HepG2 (cell line): ENCODE measurements at regions not wholly inside any gene's neighbourhood (a gene's known extent, or its start where the extent isn't known, plus 50 kb on each side); places are given as distances from the start of the nearest gene placed in this dataset.

Source experiments
- ATAC-seq: fragments of 200-7000 bp; cut with Tn5 transposase; 3 replicates; pipeline ENCODE4 v1.9.1; 2020; ENCODE audit warnings: mild to moderate bottlenecking, moderate library complexity
- BruUV-seq: library from RNA; stranded (reverse); fragments of 400-500 nt; replicated peaks from 2 replicates; lab custom pipeline; 2021; lab: Mats Ljungman, UMichigan
- CTCF ChIA-PET: fragments of 300-600 bp; formaldehyde crosslinking; extraction: SDS; loops from one replicate; lab custom pipeline; 2021; ENCODE audit warnings: low total read pairs, inconsistent platforms, low intra/inter-chr PET ratio; lab: Yijun Ruan, JAX
- POLR2A ChIA-PET: fragments of 350-600 bp; sonication (Branson Sonifier 250); formaldehyde crosslinking; loops from one replicate; lab custom pipeline; 2020; ENCODE audit warnings: antibody characterized with exemption, inconsistent platforms; lab: Yijun Ruan, JAX
- DNase-seq: peaks from one replicate; pipeline ENCODE4 v3.0.0-alpha.2; 2015; ENCODE audit warnings: low spot score
- FAIRE-seq: peaks from 3 replicates; lab custom pipeline; 2011; peaks lifted over from hg19 to GRCh38; lab: Jason Lieb, UNC
- H2AFZ ChIP-seq: one replicate; pipeline ENCODE4 v1.6.1; 2011; ENCODE audit warnings: low read length, inconsistent platforms
- H3K27ac ChIP-seq: fragments of 300-600 bp; 3 replicates; pipeline ENCODE4 v1.8.0; 2011; ENCODE audit warnings: mixed run types, mild to moderate bottlenecking, mixed read lengths, low read length, inconsistent platforms; ENCODE audit not compliant: insufficient read depth; ENCODE audit errors: extremely low read length
- H3K27me3 ChIP-seq, 2 experiments: fragments of 200-600 bp in 1 of 2; 2 replicates in 1 of 2; 3 replicates in 1 of 2; pipeline versions ENCODE4 v1.6.0 to v1.8.0; 2011; ENCODE audit warnings: low read length in 2 of 2, mild to moderate bottlenecking in 2 of 2, moderate library complexity in 2 of 2, inconsistent platforms in 1 of 2; ENCODE audit not compliant: insufficient read depth in 2 of 2, control insufficient read depth in 1 of 2
- H3K36me3 ChIP-seq, 2 experiments: fragments of 200-600 bp in 1 of 2; replicated peaks in 1 of 2; 2 replicates in 1 of 2; 3 replicates in 1 of 2; pipeline versions ENCODE4 v1.5.1 to v1.8.0; 2011; ENCODE audit warnings: low read length in 2 of 2, inconsistent platforms in 1 of 2; ENCODE audit not compliant: insufficient read depth in 2 of 2, control insufficient read depth in 1 of 2
- H3K4me1 ChIP-seq: 2 replicates; pipeline ENCODE4 v1.5.1; 2012; ENCODE audit warnings: low read length, inconsistent platforms; ENCODE audit not compliant: insufficient read depth
- H3K4me2 ChIP-seq: 2 replicates; pipeline ENCODE4 v1.6.0; 2011; ENCODE audit warnings: low read depth, low read length, inconsistent platforms
- H3K4me3 ChIP-seq, 3 experiments: fragments of 200-600 bp in 1 of 3; sonication (generic), shearing (Covaris generic) in 1 of 3; replicated peaks in 1 of 3; 2 replicates each; pipeline ENCODE4 v1.5.1; 2011 to 2016; ENCODE audit warnings: low read length in 3 of 3, inconsistent platforms in 2 of 3, low read depth in 2 of 3, mild to moderate bottlenecking in 2 of 3, control low read depth in 1 of 3, mixed read lengths in 1 of 3; ENCODE audit not compliant: insufficient read depth in 1 of 3
- H3K79me2 ChIP-seq: one replicate; pipeline ENCODE4 v1.6.1; 2011; ENCODE audit warnings: low read length, inconsistent platforms; ENCODE audit not compliant: insufficient read depth
- H3K9ac ChIP-seq: 2 replicates; pipeline ENCODE4 v1.6.0; 2011; ENCODE audit warnings: mild to moderate bottlenecking, low read depth, low read length, inconsistent platforms; ENCODE audit not compliant: insufficient read depth
- H3K9me3 ChIP-seq: 2 replicates; pipeline ENCODE4 v1.5.1; 2012; ENCODE audit warnings: mild to moderate bottlenecking, low read length
- H4K20me1 ChIP-seq: 2 replicates; pipeline ENCODE4 v1.6.0; 2011; ENCODE audit warnings: inconsistent platforms, mild to moderate bottlenecking, low read length, moderate library complexity; ENCODE audit not compliant: insufficient read depth
- ATF7 ChIP-seq, 2 experiments: fragments of 450-650 bp in 1 of 2; sonication (generic) in 1 of 2; formaldehyde crosslinking in 1 of 2; IDR thresholded peaks; 2 replicates each; pipeline versions ENCODE4 v1.4.0 to v1.6.1; 2016 to 2020; ENCODE audit warnings: antibody characterized with exemption in 1 of 2, mild to moderate bottlenecking in 1 of 2, missing genetic modification reagents in 1 of 2
- NFE2 ChIP-seq: sonication (generic); formaldehyde crosslinking; IDR thresholded peaks from 2 replicates; pipeline ENCODE4 v1.4.0; 2020; ENCODE audit warnings: missing genetic modification reagents
- PRDM4 ChIP-seq: sonication (generic); formaldehyde crosslinking; IDR thresholded peaks from 2 replicates; pipeline ENCODE4 v1.9.0; 2021; ENCODE audit warnings: missing genetic modification reagents, borderline replicate concordance
- RAD51 ChIP-seq: fragments of 450-650 bp; IDR thresholded peaks from 2 replicates; pipeline ENCODE4 v1.6.1; 2016; ENCODE audit warnings: borderline replicate concordance
- RBAK ChIP-seq: sonication (generic); formaldehyde crosslinking; IDR thresholded peaks from 2 replicates; pipeline ENCODE4 v1.5.1; 2020; ENCODE audit warnings: mild to moderate bottlenecking, missing genetic modification reagents
- RCOR2 ChIP-seq: IDR thresholded peaks from 2 replicates; pipeline ENCODE4 v1.6.1; 2016; ENCODE audit warnings: missing biosample characterization, missing genetic modification reagents
- REPIN1 ChIP-seq: sonication (generic); formaldehyde crosslinking; IDR thresholded peaks from 2 replicates; pipeline ENCODE4 v1.8.0; 2022; ENCODE audit warnings: missing genetic modification reagents, low read depth, mild to moderate bottlenecking, borderline replicate concordance
- RXRB ChIP-seq: IDR thresholded peaks from 2 replicates; pipeline ENCODE4 v1.6.1; 2016; ENCODE audit warnings: borderline replicate concordance, missing genetic modification reagents, missing compliant biosample characterization
- SNAPC4 ChIP-seq: sonication (generic); formaldehyde crosslinking; IDR thresholded peaks from 2 replicates; pipeline ENCODE4 v1.4.0; 2020; ENCODE audit warnings: mild to moderate bottlenecking, missing genetic modification reagents
- TBX2 ChIP-seq: sonication (generic); formaldehyde crosslinking; IDR thresholded peaks from 2 replicates; pipeline ENCODE4 v1.5.0; 2020; ENCODE audit warnings: missing genetic modification reagents, mild to moderate bottlenecking, borderline replicate concordance
- ZBTB34 ChIP-seq: sonication (generic); formaldehyde crosslinking; IDR thresholded peaks from 2 replicates; pipeline ENCODE4 v1.8.0; 2022; ENCODE audit warnings: mild to moderate bottlenecking, missing genetic modification reagents
- ZFP62 ChIP-seq: sonication (generic); formaldehyde crosslinking; IDR thresholded peaks from 2 replicates; pipeline ENCODE4 v1.4.0; 2020; ENCODE audit warnings: missing genetic modification reagents
- ZNF18 ChIP-seq: sonication (generic); formaldehyde crosslinking; IDR thresholded peaks from 2 replicates; pipeline ENCODE4 v1.8.0; 2022; ENCODE audit warnings: mild to moderate bottlenecking, missing genetic modification reagents; ENCODE audit not compliant: insufficient replicate concordance
- ZNF282 ChIP-seq: fragments of 450-650 bp; IDR thresholded peaks from 2 replicates; pipeline ENCODE4 v1.6.1; 2018; ENCODE audit not compliant: partially characterized antibody
- ZNF572 ChIP-seq: sonication (generic); formaldehyde crosslinking; IDR thresholded peaks from 2 replicates; pipeline ENCODE4 v1.5.1; 2020; ENCODE audit warnings: mild to moderate bottlenecking, missing genetic modification reagents
- WGBS: methylation state at CpG from one replicate; pipeline ENCODE4 v1.1.6; 2017; ENCODE audit warnings: low lambda C conversion rate; 5-methylcytosine and 5-hydroxymethylcytosine counted together
- in situ Hi-C: cut with HindIII; loops from 2 replicates; pipeline ENCODE4 v1.10.0; 2017; ENCODE audit warnings: low pct_unique_long_range_greater_than_20kb; ENCODE audit not compliant: extremely low pct_ligation_motif_present
- intact Hi-C: fragments of 100-400 bp; cut with micrococcal nuclease; formaldehyde crosslinking; loops from one replicate; pipeline ENCODE4 v1.10.0; 2022; ENCODE audit not compliant: unreplicated experiment

GRCh38 chr9:117541181-117541580, 126.3 kb upstream of the ASTN2 start:
- ATAC-seq (no peak), DNase-seq (no peak), FAIRE-seq (no peak)
- H3K4me3 ChIP-seq: no peak overlapping the region
- H3K9ac ChIP-seq: no peak overlapping the region
- in situ Hi-C loops: no loop called here
- intact Hi-C loops: no loop called here
- WGBS: 76% methylated on average over 8 of the region's 8 CpGs
- no peak overlapping the region for H3K4me2 ChIP-seq
- no peak overlapping the region for H3K27ac ChIP-seq
- BruUV-seq: no TSS peak
- no peak overlapping the region for H2AFZ ChIP-seq
- H3K36me3 ChIP-seq: no peaks in the 10 kb centered on the region
- ChIA-PET CTCF (no interaction called here), POLR2A (no interaction called here)
- H3K9me3 ChIP-seq: no peaks in the 10 kb centered on the region
- H3K4me1 ChIP-seq: no peaks in the 10 kb centered on the region
- no peaks in the 10 kb centered on the region for H3K79me2 ChIP-seq
- H4K20me1 ChIP-seq: no peaks in the 10 kb centered on the region
- no peaks in the 10 kb centered on the region for H3K27me3 ChIP-seq
- TF ChIP-seq NFE2 (CRISPR knock-in tag) (no peak), TBX2 (no peak), PRDM4 (CRISPR knock-in tag) (no peak), ZNF282 (no peak), ZNF18 (CRISPR knock-in tag) (no peak), ZBTB34 (no peak), SNAPC4 (CRISPR knock-in tag) (no peak), RXRB (CRISPR knock-in tag) (no peak), RAD51 (no peak), REPIN1 (CRISPR knock-in tag) (no peak), RCOR2 (CRISPR knock-in tag) (no peak), RBAK (CRISPR knock-in tag) (no peak), ZFP62 (no peak), ZNF572 (CRISPR knock-in tag) (no peak), ATF7 (IDR thresholded peaks at IDR 0.05) (no peak), ATF7 (CRISPR knock-in tag; IDR thresholded peaks at IDR 0.05) (no peak)
